ENCODE measurements at regions not wholly inside any gene's neighbourhood (a gene's known extent, or its start where the extent isn't known, plus 50 kb on each side); places are given as distances from the start of the nearest gene placed in this dataset.
A peak's percentile ranks its signal among the peaks of the same experiment; 100 is the strongest.

DNA sequence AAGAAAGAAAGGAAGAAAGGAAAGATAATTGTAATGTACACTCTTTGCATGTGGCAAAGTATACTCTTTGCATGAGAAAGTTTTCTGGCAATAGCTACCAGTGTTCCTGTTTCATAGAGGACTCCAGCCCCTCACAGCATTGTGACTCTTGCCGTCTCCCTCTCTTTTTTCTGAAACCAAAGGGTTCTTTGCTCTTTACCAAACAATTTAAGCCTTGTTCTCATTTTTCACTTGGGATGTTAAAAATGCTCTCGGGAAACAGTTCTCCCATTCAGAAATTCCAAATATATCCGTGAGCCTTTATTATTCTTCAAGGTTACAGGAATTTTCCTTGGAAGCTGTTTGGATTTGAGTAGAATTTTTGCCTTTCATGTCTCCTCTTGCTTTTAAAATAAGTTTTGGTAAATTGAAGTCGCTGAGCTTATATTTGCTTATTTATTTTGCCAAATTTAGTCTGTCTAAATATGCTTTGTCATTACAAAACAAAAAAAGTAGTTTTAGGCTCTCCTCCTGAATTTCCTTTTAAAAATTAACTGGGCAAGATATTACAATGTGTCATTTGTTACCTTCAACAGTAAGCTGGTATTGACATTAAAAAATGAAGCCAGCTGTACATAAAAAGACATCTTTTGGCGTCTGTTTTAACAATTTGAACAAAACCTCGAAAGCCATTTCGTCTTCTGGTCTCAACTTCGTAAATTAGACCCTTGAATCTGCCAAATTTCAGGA, 103.8 kb upstream of the ARMC2 start:
- H3F3A ChIP-seq (replicated peaks; ENCODE audit: low read depth) = no peaks in the 10 kb centered on the region
- no peak for TF ChIP-seq ZNF331 (CRISPR knock-in tag; IDR thresholded peaks at IDR 0.05; ENCODE audit: low read depth)
- TF ChIP-seq, protein P1, sequence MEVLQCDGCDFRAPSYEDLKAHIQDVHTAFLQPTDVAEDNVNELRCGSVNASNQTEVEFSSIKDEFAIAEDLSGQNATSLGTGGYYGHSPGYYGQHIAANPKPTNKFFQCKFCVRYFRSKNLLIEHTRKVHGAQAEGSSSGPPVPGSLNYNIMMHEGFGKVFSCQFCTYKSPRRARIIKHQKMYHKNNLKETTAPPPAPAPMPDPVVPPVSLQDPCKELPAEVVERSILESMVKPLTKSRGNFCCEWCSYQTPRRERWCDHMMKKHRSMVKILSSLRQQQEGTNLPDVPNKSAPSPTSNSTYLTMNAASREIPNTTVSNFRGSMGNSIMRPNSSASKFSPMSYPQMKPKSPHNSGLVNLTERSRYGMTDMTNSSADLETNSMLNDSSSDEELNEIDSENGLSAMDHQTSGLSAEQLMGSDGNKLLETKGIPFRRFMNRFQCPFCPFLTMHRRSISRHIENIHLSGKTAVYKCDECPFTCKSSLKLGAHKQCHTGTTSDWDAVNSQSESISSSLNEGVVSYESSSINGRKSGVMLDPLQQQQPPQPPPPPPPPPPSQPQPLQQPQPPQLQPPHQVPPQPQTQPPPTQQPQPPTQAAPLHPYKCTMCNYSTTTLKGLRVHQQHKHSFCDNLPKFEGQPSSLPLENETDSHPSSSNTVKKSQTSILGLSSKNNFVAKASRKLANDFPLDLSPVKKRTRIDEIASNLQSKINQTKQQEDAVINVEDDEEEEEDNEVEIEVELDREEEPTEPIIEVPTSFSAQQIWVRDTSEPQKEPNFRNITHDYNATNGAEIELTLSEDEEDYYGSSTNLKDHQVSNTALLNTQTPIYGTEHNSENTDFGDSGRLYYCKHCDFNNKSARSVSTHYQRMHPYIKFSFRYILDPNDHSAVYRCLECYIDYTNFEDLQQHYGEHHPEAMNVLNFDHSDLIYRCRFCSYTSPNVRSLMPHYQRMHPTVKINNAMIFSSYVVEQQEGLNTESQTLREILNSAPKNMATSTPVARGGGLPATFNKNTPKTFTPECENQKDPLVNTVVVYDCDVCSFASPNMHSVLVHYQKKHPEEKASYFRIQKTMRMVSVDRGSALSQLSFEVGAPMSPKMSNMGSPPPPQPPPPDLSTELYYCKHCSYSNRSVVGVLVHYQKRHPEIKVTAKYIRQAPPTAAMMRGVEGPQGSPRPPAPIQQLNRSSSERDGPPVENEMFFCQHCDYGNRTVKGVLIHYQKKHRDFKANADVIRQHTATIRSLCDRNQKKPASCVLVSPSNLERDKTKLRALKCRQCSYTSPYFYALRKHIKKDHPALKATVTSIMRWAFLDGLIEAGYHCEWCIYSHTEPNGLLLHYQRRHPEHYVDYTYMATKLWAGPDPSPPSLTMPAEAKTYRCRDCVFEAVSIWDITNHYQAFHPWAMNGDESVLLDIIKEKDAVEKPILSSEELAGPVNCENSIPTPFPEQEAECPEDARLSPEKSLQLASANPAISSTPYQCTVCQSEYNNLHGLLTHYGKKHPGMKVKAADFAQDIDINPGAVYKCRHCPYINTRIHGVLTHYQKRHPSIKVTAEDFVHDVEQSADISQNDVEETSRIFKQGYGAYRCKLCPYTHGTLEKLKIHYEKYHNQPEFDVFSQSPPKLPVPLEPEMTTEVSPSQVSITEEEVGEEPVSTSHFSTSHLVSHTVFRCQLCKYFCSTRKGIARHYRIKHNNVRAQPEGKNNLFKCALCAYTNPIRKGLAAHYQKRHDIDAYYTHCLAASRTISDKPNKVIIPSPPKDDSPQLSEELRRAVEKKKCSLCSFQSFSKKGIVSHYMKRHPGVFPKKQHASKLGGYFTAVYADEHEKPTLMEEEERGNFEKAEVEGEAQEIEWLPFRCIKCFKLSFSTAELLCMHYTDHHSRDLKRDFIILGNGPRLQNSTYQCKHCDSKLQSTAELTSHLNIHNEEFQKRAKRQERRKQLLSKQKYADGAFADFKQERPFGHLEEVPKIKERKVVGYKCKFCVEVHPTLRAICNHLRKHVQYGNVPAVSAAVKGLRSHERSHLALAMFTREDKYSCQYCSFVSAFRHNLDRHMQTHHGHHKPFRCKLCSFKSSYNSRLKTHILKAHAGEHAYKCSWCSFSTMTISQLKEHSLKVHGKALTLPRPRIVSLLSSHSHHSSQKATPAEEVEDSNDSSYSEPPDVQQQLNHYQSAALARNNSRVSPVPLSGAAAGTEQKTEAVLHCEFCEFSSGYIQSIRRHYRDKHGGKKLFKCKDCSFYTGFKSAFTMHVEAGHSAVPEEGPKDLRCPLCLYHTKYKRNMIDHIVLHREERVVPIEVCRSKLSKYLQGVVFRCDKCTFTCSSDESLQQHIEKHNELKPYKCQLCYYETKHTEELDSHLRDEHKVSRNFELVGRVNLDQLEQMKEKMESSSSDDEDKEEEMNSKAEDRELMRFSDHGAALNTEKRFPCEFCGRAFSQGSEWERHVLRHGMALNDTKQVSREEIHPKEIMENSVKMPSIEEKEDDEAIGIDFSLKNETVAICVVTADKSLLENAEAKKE (CRISPR knock-in tag; IDR thresholded peaks at IDR 0.05) = no peak
- TF ChIP-seq, protein P2, sequence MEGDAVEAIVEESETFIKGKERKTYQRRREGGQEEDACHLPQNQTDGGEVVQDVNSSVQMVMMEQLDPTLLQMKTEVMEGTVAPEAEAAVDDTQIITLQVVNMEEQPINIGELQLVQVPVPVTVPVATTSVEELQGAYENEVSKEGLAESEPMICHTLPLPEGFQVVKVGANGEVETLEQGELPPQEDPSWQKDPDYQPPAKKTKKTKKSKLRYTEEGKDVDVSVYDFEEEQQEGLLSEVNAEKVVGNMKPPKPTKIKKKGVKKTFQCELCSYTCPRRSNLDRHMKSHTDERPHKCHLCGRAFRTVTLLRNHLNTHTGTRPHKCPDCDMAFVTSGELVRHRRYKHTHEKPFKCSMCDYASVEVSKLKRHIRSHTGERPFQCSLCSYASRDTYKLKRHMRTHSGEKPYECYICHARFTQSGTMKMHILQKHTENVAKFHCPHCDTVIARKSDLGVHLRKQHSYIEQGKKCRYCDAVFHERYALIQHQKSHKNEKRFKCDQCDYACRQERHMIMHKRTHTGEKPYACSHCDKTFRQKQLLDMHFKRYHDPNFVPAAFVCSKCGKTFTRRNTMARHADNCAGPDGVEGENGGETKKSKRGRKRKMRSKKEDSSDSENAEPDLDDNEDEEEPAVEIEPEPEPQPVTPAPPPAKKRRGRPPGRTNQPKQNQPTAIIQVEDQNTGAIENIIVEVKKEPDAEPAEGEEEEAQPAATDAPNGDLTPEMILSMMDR (conservative IDR thresholded peaks at IDR 0.05; ENCODE audit: low read depth in 2 of 2) = no peak
- Mint-ChIP-seq H3K9me3 (no peaks in the 10 kb centered on the region), H3K27me3 (ENCODE audit: insufficient read depth, low read depth, poor library complexity) (peaks cover 8% of the 10 kb centered on the region), H3K4me1 (peaks cover 23% of the 10 kb centered on the region), H3K36me3 (ENCODE audit: low read depth) (no peaks in the 10 kb centered on the region), H3K4me3 (no peak overlapping the region), H3K27ac (no peak overlapping the region)
- H3K4me3 ChIP-seq = no peak overlapping the region
- no peaks in the 10 kb centered on the region for H3K27me3 ChIP-seq (ENCODE audit: insufficient read depth)
- H3K9me2 ChIP-seq (ENCODE audit: insufficient read depth) = no peaks in the 10 kb centered on the region
- H3K27ac ChIP-seq (ENCODE audit: low read depth) = no peak overlapping the region
- H2AFZ ChIP-seq = 0 out of 2 replicates have a peak overlapping the region, but pooled peaks have one; percentile 4
- no peak overlapping the region for H3K4me2 ChIP-seq
- DNase-seq (ENCODE audit: low spot score) (no peak), ATAC-seq (no peak)
- H4K20me1 ChIP-seq (replicated peaks; ENCODE audit: insufficient read depth) = no peaks in the 10 kb centered on the region
- no peaks in the 10 kb centered on the region for H3K79me2 ChIP-seq (replicated peaks; ENCODE audit: insufficient read depth)
- H3K36me3 ChIP-seq (ENCODE audit: insufficient read depth) = no peaks in the 10 kb centered on the region
- H3K4me1 ChIP-seq (ENCODE audit: insufficient read depth) = peaks cover 10% of the 10 kb centered on the region; the same call in 1 of the 2 replicates

Measured in GM23338 (cell line).